IPS DF 6.9 (cell line): ENCODE measurements at regions not wholly inside any gene's neighbourhood (a gene's known extent, or its start where the extent isn't known, plus 50 kb on each side); places are given as distances from the start of the nearest gene placed in this dataset.
"Not testable (repeated sequence)": the region's sequence is repeated elsewhere in the genome, so short reads cannot be mapped to it uniquely, and the experiment has no call there.

Source experiments
- DNase-seq: peaks from one replicate; pipeline ENCODE4 v3.0.0-alpha.2; 2013; ENCODE audit warnings: low read depth, low spot score
- H3K27ac ChIP-seq: one replicate; pipeline ENCODE4 v1.5.1; 2013; ENCODE audit warnings: low read length, control low read depth
- H3K27me3 ChIP-seq: 2 replicates; pipeline ENCODE4 v1.6.1; 2013; ENCODE audit warnings: mild to moderate bottlenecking, low read length; ENCODE audit not compliant: control insufficient read depth, insufficient read depth
- H3K36me3 ChIP-seq: 2 replicates; pipeline ENCODE4 v1.6.1; 2013; ENCODE audit warnings: low read length; ENCODE audit not compliant: control insufficient read depth, insufficient read depth
- H3K4me1 ChIP-seq: 2 replicates; pipeline ENCODE4 v1.6.1; 2013; ENCODE audit warnings: low read length; ENCODE audit not compliant: control insufficient read depth, insufficient read depth
- H3K4me3 ChIP-seq: 2 replicates; pipeline ENCODE4 v1.5.1; 2013; ENCODE audit warnings: mild to moderate bottlenecking, low read length
- H3K9me3 ChIP-seq: 2 replicates; pipeline ENCODE4 v1.6.1; 2013; ENCODE audit warnings: low read length, inconsistent platforms; ENCODE audit not compliant: control insufficient read depth, insufficient read depth
- WGBS: extraction: QIAGEN DNeasy Blood & Tissue Kit; methylation state at CpG from one replicate; pipeline ENCODE4 v1.1.7; 2013; ENCODE audit warnings: mixed read lengths, missing lambda C conversion rate; ENCODE audit not compliant: insufficient read length, insufficient coverage; 5-methylcytosine and 5-hydroxymethylcytosine counted together

GRCh38 chr6:106747139-106747538 lies 117.8 kb downstream of the QRSL1 start:
- Histone ChIP-seq H3K4me3 (no peak overlapping the region), H3K27ac (no peak overlapping the region), H3K36me3 (no peaks in the 10 kb centered on the region), H3K4me1 (peaks cover 7% of the 10 kb centered on the region; the same call in 1 of the 2 replicates), H3K9me3 (peaks cover 2% of the 10 kb centered on the region; the same call in 1 of the 2 replicates), H3K27me3 (no peaks in the 10 kb centered on the region)
- no peak for DNase-seq
- no CpG with 5 or more reads among the region's 1 CpG for WGBS

- DNase-seq, result no peak
- no peak overlapping the region for H3K27ac ChIP-seq
- no CpG with 5 or more reads among the region's 3 CpGs for WGBS
- H3K9me3 ChIP-seq, result peaks cover 2% of the 10 kb centered on the region; the same call in 1 of the 2 replicates
- peaks cover 7% of the 10 kb centered on the region; the same call in 1 of the 2 replicates for H3K4me1 ChIP-seq
- H3K27me3 ChIP-seq, result no peaks in the 10 kb centered on the region
- no peak overlapping the region for H3K4me3 ChIP-seq
- no peaks in the 10 kb centered on the region for H3K36me3 ChIP-seq
Observed at GRCh38 chr6:106746652-106747051, 117.3 kb downstream of the QRSL1 start.

- no peaks in the 10 kb centered on the region for H3K36me3 ChIP-seq
- H3K4me1 ChIP-seq, result peaks cover 7% of the 10 kb centered on the region; the same call in 1 of the 2 replicates
- WGBS, result no CpG with 5 or more reads among the region's 5 CpGs
- no peak overlapping the region for H3K27ac ChIP-seq
- H3K27me3 ChIP-seq, result no peaks in the 10 kb centered on the region
- no peak for DNase-seq
- no peak overlapping the region for H3K4me3 ChIP-seq
- peaks cover 2% of the 10 kb centered on the region; the same call in 1 of the 2 replicates for H3K9me3 ChIP-seq
Observed at GRCh38 chr6:106745824-106746582, 116.6 kb downstream of the QRSL1 start.

- H3K27ac ChIP-seq, result no peak overlapping the region
- no peak overlapping the region for H3K4me3 ChIP-seq
- DNase-seq, result no peak
- no CpG with 5 or more reads among the region's 3 CpGs for WGBS
- no peaks in the 10 kb centered on the region for H3K27me3 ChIP-seq
- no peaks in the 10 kb centered on the region for H3K36me3 ChIP-seq
- H3K9me3 ChIP-seq, result peaks cover 2% of the 10 kb centered on the region; the same call in 1 of the 2 replicates
- H3K4me1 ChIP-seq, result peaks cover 7% of the 10 kb centered on the region; the same call in 1 of the 2 replicates
Observed at GRCh38 chr6:106745197-106745770, 115.9 kb downstream of the QRSL1 start.

- Histone ChIP-seq H3K27me3 (no peaks in the 10 kb centered on the region), H3K36me3 (no peaks in the 10 kb centered on the region), H3K27ac (no peak overlapping the region), H3K9me3 (peaks cover 2% of the 10 kb centered on the region; the same call in 1 of the 2 replicates), H3K4me3 (no peak overlapping the region), H3K4me1 (peaks cover 6% of the 10 kb centered on the region; the same call in 1 of the 2 replicates)
- DNase-seq, result no peak
- no CpG with 5 or more reads among the region's 2 CpGs for WGBS
Observed at GRCh38 chr6:106744781-106745180, 115.4 kb downstream of the QRSL1 start.

GRCh38 chr6:106744029-106744428 lies 114.7 kb downstream of the QRSL1 start:
- H3K27me3 ChIP-seq, H3K9me3 ChIP-seq, H3K27ac ChIP-seq, H3K4me1 ChIP-seq, DNase-seq, H3K36me3 ChIP-seq, H3K4me3 ChIP-seq: not testable (repeated sequence)
- no CpG with 5 or more reads among the region's 2 CpGs for WGBS

GRCh38 chr6:106743612-106744011 lies 114.2 kb downstream of the QRSL1 start:
- Histone ChIP-seq H3K4me3 (no peak overlapping the region), H3K4me1 (0 out of 2 replicates have a peak, but pooled peaks cover 1% of the 10 kb centered on the region), H3K36me3 (no peaks in the 10 kb centered on the region), H3K27me3 (no peaks in the 10 kb centered on the region), H3K9me3 (peaks cover 2% of the 10 kb centered on the region; the same call in 1 of the 2 replicates), H3K27ac (no peak overlapping the region)
- WGBS, result no CpG with 5 or more reads among the region's 2 CpGs
- DNase-seq, result no peak

- WGBS, result no CpG with 5 or more reads among the region's 3 CpGs
- peaks cover 2% of the 10 kb centered on the region; the same call in 1 of the 2 replicates for H3K9me3 ChIP-seq
Observed at GRCh38 chr6:106740287-106740686, 110.9 kb downstream of the QRSL1 start.

GRCh38 chr6:106739387-106739786 lies 110.0 kb downstream of the QRSL1 start:
- Histone ChIP-seq H3K36me3 (no peaks in the 10 kb centered on the region), H3K4me3 (no peak overlapping the region), H3K27ac (no peak overlapping the region), H3K9me3 (peaks cover 2% of the 10 kb centered on the region; the same call in 1 of the 2 replicates), H3K4me1 (no peaks in the 10 kb centered on the region), H3K27me3 (no peaks in the 10 kb centered on the region)
- no CpG with 5 or more reads among the region's 5 CpGs for WGBS
- no peak for DNase-seq

More at GRCh38 chr6:106740287-106740686, 110.9 kb downstream of the QRSL1 start:
- H3K27me3 ChIP-seq, result no peaks in the 10 kb centered on the region
- H3K4me3 ChIP-seq, result no peak overlapping the region
- no peak for DNase-seq
- no peaks in the 10 kb centered on the region for H3K4me1 ChIP-seq
- H3K27ac ChIP-seq, result no peak overlapping the region
- H3K36me3 ChIP-seq, result no peaks in the 10 kb centered on the region

- H3K27ac ChIP-seq, result no peak overlapping the region
- no peaks in the 10 kb centered on the region for H3K36me3 ChIP-seq
- no peak overlapping the region for H3K4me3 ChIP-seq
- H3K27me3 ChIP-seq, result no peaks in the 10 kb centered on the region
- WGBS, result no CpG with 5 or more reads among the region's 2 CpGs
- H3K9me3 ChIP-seq, result no peaks in the 10 kb centered on the region
- no peak for DNase-seq
- H3K4me1 ChIP-seq, result 0 out of 2 replicates have a peak, but pooled peaks cover 1% of the 10 kb centered on the region
Observed at GRCh38 chr6:106736502-106736901, 107.1 kb downstream of the QRSL1 start.
